COLO829 (cell line): ENCODE measurements at regions not wholly inside any gene's neighbourhood (a gene's known extent, or its start where the extent isn't known, plus 50 kb on each side); places are given as distances from the start of the nearest gene placed in this dataset.
"Not testable (repeated sequence)": the region's sequence is repeated elsewhere in the genome, so short reads cannot be mapped to it uniquely, and the experiment has no call there.

Experiments
- DNase-seq: peaks from one replicate; pipeline ENCODE4 v3.0.0; 2012; ENCODE audit warnings: low spot score

GRCh38 chr4:189823591-189823990 lies 117.1 kb upstream of the FRG1 start:
- no peak for DNase-seq

DNA sequence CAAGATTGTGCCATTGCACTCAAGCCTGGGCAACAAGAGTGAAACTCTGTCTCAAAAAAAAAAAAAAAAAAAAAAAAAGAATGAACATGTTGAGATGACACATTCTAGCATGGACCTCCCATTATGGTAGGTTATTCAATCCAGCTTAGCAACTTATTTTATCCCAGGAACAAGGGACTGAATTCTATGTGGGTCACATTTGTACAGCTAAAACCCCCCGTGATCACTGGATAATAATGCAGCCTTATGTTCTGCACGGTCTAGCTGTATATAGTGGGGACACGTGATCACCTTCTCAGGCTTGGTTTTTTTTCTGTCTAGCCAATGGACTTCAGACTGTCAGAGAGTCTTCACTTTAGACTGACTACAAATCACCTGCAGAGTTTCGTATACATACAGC lies 115.2 kb upstream of the FRG1 start:
- peak; percentile 18 for DNase-seq

DNA sequence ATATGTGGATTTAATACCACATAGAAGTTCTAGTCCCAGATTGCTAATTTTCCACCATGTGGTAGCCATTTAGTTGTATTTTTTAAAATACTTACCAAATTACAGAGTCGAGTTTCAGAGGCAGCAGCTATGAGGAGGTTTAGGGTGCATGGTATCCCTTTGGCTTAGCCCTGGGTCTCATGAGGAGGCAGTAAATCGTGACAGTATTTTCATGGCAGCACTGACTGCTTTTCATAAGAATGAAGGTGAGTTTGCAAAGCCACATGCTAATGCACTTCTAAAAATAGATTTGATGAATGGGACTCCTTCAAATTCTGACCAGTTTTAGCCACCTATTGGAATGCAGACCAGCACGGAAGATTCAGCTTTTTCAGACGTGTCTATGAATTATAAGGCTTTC lies 114.0 kb upstream of the FRG1 start:
- no peak for DNase-seq

DNA sequence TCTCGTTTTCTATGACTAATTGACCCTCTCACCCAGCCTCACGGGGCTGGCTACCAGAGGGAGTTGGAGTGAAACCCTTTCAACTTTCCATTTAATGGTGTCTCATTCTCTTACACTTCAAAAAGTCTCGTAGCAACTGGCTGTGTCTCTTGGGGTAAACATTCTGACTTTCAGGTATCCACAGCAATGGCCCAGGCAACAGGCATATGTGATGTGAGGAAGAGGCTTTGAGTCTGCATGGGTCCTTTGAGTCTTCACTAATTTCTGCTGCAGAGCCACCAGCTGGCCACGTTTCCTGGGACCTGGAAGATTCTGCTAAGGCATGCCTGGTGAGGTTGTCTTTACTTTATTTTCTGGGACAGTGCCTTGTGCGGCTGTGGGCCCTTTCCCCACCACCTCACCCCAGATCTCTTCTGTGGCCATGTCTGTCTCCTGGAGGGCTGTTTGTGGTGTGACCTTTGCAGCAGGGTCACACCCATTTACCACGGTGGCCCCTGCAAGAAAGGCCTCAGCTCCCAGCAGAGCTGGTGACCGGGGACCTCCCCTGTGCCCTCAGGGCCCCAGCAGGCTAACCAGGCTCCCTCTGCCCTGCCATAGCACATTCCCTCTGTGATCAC lies 112.5 kb upstream of the FRG1 start:
- no peak for DNase-seq

GRCh38 chr4:189832528-189832927 lies 108.1 kb upstream of the FRG1 start:
- DNase-seq = no peak

DNA sequence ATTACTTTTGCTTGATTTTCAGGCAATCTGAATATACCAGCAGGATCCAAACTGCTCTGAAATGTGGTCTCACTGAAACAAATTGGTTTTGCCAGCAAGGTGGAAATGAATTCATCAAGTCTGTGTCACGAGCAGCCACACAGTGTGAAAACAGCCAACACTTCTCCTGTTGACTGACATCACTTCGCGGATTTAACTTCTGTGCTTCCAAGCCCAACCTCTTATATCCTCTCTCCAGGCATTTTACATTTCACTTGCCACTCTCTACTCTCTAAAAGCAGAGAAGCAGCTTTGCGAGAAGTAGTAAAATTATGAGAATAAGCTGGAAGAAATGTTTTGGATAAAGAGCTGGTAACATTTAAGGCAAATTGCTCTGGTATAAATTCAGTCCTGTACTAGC lies 106.1 kb upstream of the FRG1 start:
- DNase-seq = no peak

DNA sequence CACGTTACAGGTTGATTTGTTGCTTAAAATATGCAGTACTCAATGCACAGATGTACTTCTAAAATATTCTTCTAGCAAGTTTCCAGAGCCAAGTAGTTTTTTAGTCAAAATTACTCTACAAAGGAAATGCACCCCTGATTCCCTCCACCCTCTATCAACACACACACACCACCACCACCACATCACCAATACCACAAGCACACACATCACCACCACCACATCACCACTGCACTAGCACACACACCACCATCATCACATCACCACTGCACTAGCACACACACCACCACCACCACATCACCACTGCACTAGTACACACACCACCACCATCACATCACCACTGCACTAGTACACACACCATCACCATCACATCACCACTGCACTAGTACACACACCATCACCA lies 105.2 kb upstream of the FRG1 start:
- no peak for DNase-seq

GRCh38 chr4:189837471-189837870 lies 103.2 kb upstream of the FRG1 start:
- DNase-seq = no peak

- no peak for DNase-seq
Measured at GRCh38 chr4:189838821-189839497, 101.7 kb upstream of the FRG1 start.

DNA sequence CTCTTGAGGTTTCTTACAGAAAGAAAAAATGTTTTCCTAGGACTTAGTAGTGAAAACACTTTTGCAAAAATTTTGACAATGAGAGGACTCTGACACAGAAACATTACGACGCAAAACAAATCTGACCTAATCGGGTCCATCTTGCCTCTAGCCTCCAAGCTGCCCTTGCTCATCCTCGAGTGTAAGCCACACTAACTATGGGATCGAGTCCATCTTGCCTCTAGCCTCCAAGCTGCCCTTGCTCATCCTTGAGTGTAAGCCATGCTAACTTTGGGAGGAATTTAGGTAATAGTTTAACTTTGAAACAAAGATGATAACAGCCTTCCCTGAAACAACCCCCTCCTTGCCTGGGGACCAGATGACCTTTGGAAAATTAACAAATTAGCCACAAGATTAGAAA lies 100.3 kb upstream of the FRG1 start:
- no peak for DNase-seq

- DNase-seq = no peak
Measured at GRCh38 chr4:189843413-189844009, 97.2 kb upstream of the FRG1 start.

GRCh38 chr4:189845145-189845846 lies 95.4 kb upstream of the FRG1 start:
- DNase-seq = peak; percentile 25

GRCh38 chr4:189846094-189846493 lies 94.6 kb upstream of the FRG1 start:
- not testable (repeated sequence) for DNase-seq

GRCh38 chr4:189846608-189847007 lies 94.1 kb upstream of the FRG1 start:
- DNase-seq = not testable (repeated sequence)

- DNase-seq = not testable (repeated sequence)
Measured at GRCh38 chr4:189848672-189849071, 92.0 kb upstream of the FRG1 start.

DNA sequence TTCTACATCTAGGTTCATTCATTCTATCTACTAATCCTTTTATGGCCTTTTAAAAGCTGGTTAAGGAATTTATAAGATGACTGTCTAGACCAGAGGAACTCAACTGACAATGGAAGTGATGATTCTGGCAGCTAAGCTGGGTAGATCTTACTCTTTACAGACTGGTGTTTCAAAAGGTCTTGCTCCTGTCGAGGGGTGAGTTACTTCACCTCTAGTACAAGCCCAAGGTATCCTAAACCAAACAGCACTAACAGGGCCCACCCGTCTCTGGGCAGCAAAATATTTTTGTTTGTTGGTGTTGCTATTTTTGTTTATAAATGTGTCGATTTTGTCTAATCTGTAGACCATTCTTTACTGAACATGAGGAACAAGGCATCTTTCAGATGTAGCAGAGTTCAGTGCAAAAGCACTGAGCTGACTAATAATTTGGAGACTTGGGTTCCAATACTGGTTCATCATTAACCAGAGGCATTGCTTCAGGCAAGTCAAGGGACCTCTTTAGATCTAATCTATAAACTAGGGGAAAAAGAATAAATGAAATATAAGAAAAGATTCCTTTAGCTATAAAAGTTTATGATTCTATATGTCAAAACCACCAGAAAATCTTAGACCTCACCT lies 90.3 kb upstream of the FRG1 start:
- DNase-seq = no peak

- no peak for DNase-seq
Measured at GRCh38 chr4:189858435-189858834, 82.2 kb upstream of the FRG1 start.

- DNase-seq = no peak
Measured at GRCh38 chr4:189861101-189861500, 79.6 kb upstream of the FRG1 start.

DNA sequence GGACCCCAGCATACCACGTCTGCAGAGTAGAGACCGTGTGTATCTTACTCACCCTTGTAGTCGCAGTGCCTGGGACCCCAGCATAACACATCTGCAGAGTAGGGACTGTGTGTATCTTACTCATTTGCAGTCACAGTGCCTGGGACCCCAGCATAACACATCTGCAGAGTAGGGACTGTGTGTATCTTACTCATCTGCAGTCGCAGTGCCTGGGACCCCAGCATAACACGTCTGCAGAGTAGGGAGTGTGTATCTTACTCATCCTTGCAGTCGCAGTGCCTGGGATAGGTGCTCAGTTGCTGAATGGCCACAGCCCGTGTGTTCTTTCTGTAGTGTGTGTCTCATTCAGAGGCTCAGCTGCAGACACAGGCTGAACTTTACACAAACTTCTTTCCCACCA lies 71.4 kb upstream of the FRG1 start:
- no peak for DNase-seq

- no peak for DNase-seq
Measured at GRCh38 chr4:189870511-189871234, 70.0 kb upstream of the FRG1 start.

GRCh38 chr4:189874591-189874990 lies 66.1 kb upstream of the FRG1 start:
- no peak for DNase-seq

- not testable (repeated sequence) for DNase-seq
Measured at GRCh38 chr4:189881190-189881589, 59.5 kb upstream of the FRG1 start.
